ENCODE measurements at regions not wholly inside any gene's neighbourhood (a gene's known extent, or its start where the extent isn't known, plus 50 kb on each side); places are given as distances from the start of the nearest gene placed in this dataset.

DNA sequence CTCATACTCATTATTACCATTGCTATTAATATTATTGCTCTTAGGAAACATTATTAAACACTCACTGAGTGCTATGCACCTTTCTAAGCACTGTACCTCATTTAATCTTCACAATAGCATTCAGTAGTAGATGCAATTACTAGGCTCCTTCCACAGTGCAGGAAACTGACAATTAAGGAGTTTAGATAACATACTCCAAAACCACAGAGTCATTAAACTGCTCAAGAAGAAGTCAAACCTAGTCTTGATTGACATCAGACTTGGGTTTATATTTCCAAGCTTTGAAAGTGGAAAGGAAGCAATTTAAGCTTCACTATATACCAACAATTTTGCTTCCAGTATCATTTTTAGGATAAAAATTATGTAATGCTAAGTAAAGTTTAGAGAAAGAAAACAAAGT lies 490.1 kb upstream of the ARRDC4 start:
- no peak for DNase-seq
- H3K27me3 ChIP-seq, result no peaks in the 10 kb centered on the region
- no peaks in the 10 kb centered on the region for H3K4me1 ChIP-seq
- no peak overlapping the region for H3K4me3 ChIP-seq
- H3K36me3 ChIP-seq, result no peaks in the 10 kb centered on the region
- no peak for TF ChIP-seq CTCF (IDR thresholded peaks at IDR 0.05)
- no peaks in the 10 kb centered on the region for H3K9me3 ChIP-seq
- H3K27ac ChIP-seq, result no peak overlapping the region
- intact Hi-C loops (cut with DNase I; ENCODE audit: low total_unique reads), result no loop called here

- no peaks in the 10 kb centered on the region for H3K36me3 ChIP-seq
- no peak for DNase-seq
- intact Hi-C loops (cut with DNase I; ENCODE audit: low total_unique reads), result no loop called here
- peaks cover 0 to 5% (median 3%) of the 10 kb centered on the region in 3 donors for H3K9me3 ChIP-seq
- no peaks in the 10 kb centered on the region for H3K4me1 ChIP-seq
- H3K4me3 ChIP-seq, result no peak overlapping the region
- no peaks in the 10 kb centered on the region for H3K27me3 ChIP-seq
- no peak for TF ChIP-seq CTCF (IDR thresholded peaks at IDR 0.05)
- H3K27ac ChIP-seq, result no peak overlapping the region
Observed at GRCh38 chr15:97473627-97474026, 486.9 kb upstream of the ARRDC4 start.

DNA sequence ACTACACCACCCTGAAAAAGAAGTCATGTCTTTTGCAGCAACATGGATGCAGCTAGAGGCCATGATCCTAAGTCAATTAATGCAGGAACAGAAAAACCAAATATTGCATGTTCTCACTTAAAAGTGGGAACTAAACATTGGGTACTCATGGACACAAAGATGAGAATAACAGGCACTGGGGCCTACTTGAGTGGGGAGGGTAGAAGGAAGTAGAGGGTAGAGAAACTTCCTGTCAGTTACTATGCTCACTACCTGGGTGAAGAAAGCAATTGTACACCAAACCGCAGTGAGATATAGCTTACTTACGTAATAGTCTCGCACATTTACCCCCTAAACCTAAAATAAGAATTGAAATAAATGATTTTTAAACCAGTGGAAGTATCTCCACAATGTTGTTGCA lies 480.5 kb upstream of the ARRDC4 start:
- no peak for TF ChIP-seq CTCF (IDR thresholded peaks at IDR 0.05)
- Histone ChIP-seq H3K36me3 (no peaks in the 10 kb centered on the region), H3K9me3 (peaks cover 0 to 5% (median 4%) of the 10 kb centered on the region in 3 donors), H3K4me1 (no peaks in the 10 kb centered on the region), H3K27me3 (no peaks in the 10 kb centered on the region), H3K4me3 (no peak overlapping the region), H3K27ac (no peak overlapping the region)
- no peak for DNase-seq
- intact Hi-C loops (cut with DNase I; ENCODE audit: low total_unique reads), result no loop called here

GRCh38 chr15:97482521-97482920 lies 478.0 kb upstream of the ARRDC4 start:
- no peak for TF ChIP-seq CTCF (IDR thresholded peaks at IDR 0.05)
- intact Hi-C loops (cut with DNase I; ENCODE audit: low total_unique reads), result no loop called here
- H3K36me3 ChIP-seq, result no peaks in the 10 kb centered on the region
- no peak for DNase-seq
- H3K9me3 ChIP-seq, result peaks cover 0 to 4% (median 0%) of the 10 kb centered on the region in 3 donors
- H3K4me3 ChIP-seq, result no peak overlapping the region
- H3K27ac ChIP-seq, result no peak overlapping the region
- H3K4me1 ChIP-seq, result no peaks in the 10 kb centered on the region
- no peaks in the 10 kb centered on the region for H3K27me3 ChIP-seq

DNA sequence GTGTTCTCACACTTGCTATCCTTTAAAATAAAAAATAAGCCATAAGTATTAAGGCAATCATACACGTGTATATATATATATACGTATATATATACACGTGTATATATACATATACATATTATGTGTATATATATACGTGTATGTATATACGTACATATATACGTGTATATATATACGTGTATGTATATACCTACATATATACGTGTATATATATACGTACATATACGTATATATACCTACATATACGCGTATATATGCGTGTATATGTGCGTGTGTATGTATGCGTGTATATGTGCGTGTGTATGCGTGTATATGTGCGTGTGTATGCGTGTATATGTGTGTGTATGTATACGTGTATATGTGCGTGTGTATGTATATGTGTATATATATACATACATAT lies 477.3 kb upstream of the ARRDC4 start:
- DNase-seq, result no peak
- TF ChIP-seq CTCF (IDR thresholded peaks at IDR 0.05), result no peak
- H3K4me3 ChIP-seq, result no peak overlapping the region
- H3K9me3 ChIP-seq, result peaks cover 0 to 4% (median 0%) of the 10 kb centered on the region in 3 donors
- intact Hi-C loops (cut with DNase I; ENCODE audit: low total_unique reads), result no loop called here
- H3K4me1 ChIP-seq, result no peaks in the 10 kb centered on the region
- no peaks in the 10 kb centered on the region for H3K36me3 ChIP-seq
- H3K27me3 ChIP-seq, result no peaks in the 10 kb centered on the region
- no peak overlapping the region for H3K27ac ChIP-seq

- no peaks in the 10 kb centered on the region for H3K27me3 ChIP-seq
- no peak for TF ChIP-seq CTCF (IDR thresholded peaks at IDR 0.05)
- DNase-seq, result no peak
- no peaks in the 10 kb centered on the region for H3K4me1 ChIP-seq
- no peaks in the 10 kb centered on the region for H3K36me3 ChIP-seq
- intact Hi-C loops (cut with DNase I; ENCODE audit: low total_unique reads), result no loop called here
- no peak overlapping the region for H3K27ac ChIP-seq
- no peaks in the 10 kb centered on the region for H3K9me3 ChIP-seq
- H3K4me3 ChIP-seq, result no peak overlapping the region
Observed at GRCh38 chr15:97490429-97490828, 470.1 kb upstream of the ARRDC4 start.

Measured in tibial artery (tissue), 4 donors.